ENCODE measurements at regions not wholly inside any gene's neighbourhood (a gene's known extent, or its start where the extent isn't known, plus 50 kb on each side); places are given as distances from the start of the nearest gene placed in this dataset.

GRCh38 chr5:5816960-5817359 is 394.5 kb downstream of the ICE1 start:
- DNase-seq (ENCODE audit: low spot score) = no peak
- H3K4me1 ChIP-seq (ENCODE audit: insufficient read depth, low read length, poor library complexity, severe bottlenecking) = no peaks in the 10 kb centered on the region
- ChIA-PET CTCF (no interaction called here), POLR2A (ENCODE audit: low non-redundant PET) (no interaction called here)
- no peak overlapping the region for H3K27ac ChIP-seq (ENCODE audit: low read depth, low read length, poor library complexity, severe bottlenecking)
- H3K27me3 ChIP-seq (replicated peaks; ENCODE audit: insufficient read depth, low read depth, low read length, poor library complexity) = no peaks in the 10 kb centered on the region
- H3K4me3 ChIP-seq (ENCODE audit: low read depth, low read length, poor library complexity, severe bottlenecking) = no peak overlapping the region
- no peaks in the 10 kb centered on the region for H3K36me3 ChIP-seq (ENCODE audit: insufficient read depth, low read length, poor library complexity, severe bottlenecking)
- intact Hi-C loops (cut with micrococcal nuclease; ENCODE audit: unreplicated experiment) = no loop called here
- BruUV-seq (replicated peaks) = no TSS peak
- TF ChIP-seq EZH2 (IDR thresholded peaks at IDR 0.05; ENCODE audit: borderline replicate concordance, low read depth, low read length, poor library complexity, severe bottlenecking) = no peak
- no peak for TF ChIP-seq CTCF (conservative IDR thresholded peaks at IDR 0.05; ENCODE audit: low read depth, low read length)
- H3K9me3 ChIP-seq (ENCODE audit: low read depth, low read length, poor library complexity, severe bottlenecking) = no peaks in the 10 kb centered on the region

- BruUV-seq (replicated peaks) = no TSS peak
- Histone ChIP-seq H3K27ac (ENCODE audit: low read depth, low read length, poor library complexity, severe bottlenecking) (no peak overlapping the region), H3K36me3 (ENCODE audit: insufficient read depth, low read length, poor library complexity, severe bottlenecking) (no peaks in the 10 kb centered on the region), H3K4me1 (ENCODE audit: insufficient read depth, low read length, poor library complexity, severe bottlenecking) (no peaks in the 10 kb centered on the region), H3K9me3 (ENCODE audit: low read depth, low read length, poor library complexity, severe bottlenecking) (no peaks in the 10 kb centered on the region), H3K27me3 (replicated peaks; ENCODE audit: insufficient read depth, low read depth, low read length, poor library complexity) (peaks cover under 1% of the 10 kb centered on the region), H3K4me3 (ENCODE audit: low read depth, low read length, poor library complexity, severe bottlenecking) (no peak overlapping the region)
- ChIA-PET POLR2A (ENCODE audit: low non-redundant PET) (no interaction called here), CTCF (no interaction called here)
- intact Hi-C loops (cut with micrococcal nuclease; ENCODE audit: unreplicated experiment) = no loop called here
- TF ChIP-seq EZH2 (IDR thresholded peaks at IDR 0.05; ENCODE audit: borderline replicate concordance, low read depth, low read length, poor library complexity, severe bottlenecking) = no peak
- no peak for TF ChIP-seq CTCF (conservative IDR thresholded peaks at IDR 0.05; ENCODE audit: low read depth, low read length)
- DNase-seq (ENCODE audit: low spot score) = no peak
Observed at GRCh38 chr5:5813441-5813840, 391.0 kb downstream of the ICE1 start.

- Histone ChIP-seq H3K36me3 (ENCODE audit: insufficient read depth, low read length, poor library complexity, severe bottlenecking) (no peaks in the 10 kb centered on the region), H3K27me3 (replicated peaks; ENCODE audit: insufficient read depth, low read depth, low read length, poor library complexity) (peaks cover 4% of the 10 kb centered on the region), H3K4me3 (ENCODE audit: low read depth, low read length, poor library complexity, severe bottlenecking) (no peak overlapping the region), H3K9me3 (ENCODE audit: low read depth, low read length, poor library complexity, severe bottlenecking) (no peaks in the 10 kb centered on the region), H3K27ac (ENCODE audit: low read depth, low read length, poor library complexity, severe bottlenecking) (no peak overlapping the region), H3K4me1 (ENCODE audit: insufficient read depth, low read length, poor library complexity, severe bottlenecking) (no peaks in the 10 kb centered on the region)
- TF ChIP-seq CTCF (conservative IDR thresholded peaks at IDR 0.05; ENCODE audit: low read depth, low read length) = no peak
- TF ChIP-seq EZH2 (IDR thresholded peaks at IDR 0.05; ENCODE audit: borderline replicate concordance, low read depth, low read length, poor library complexity, severe bottlenecking) = no peak
- POLR2A ChIA-PET (ENCODE audit: low non-redundant PET) = no interaction called here
- no TSS peak for BruUV-seq (replicated peaks)
- CTCF ChIA-PET = no interaction called here
- intact Hi-C loops (cut with micrococcal nuclease; ENCODE audit: unreplicated experiment) = no loop called here
- DNase-seq (ENCODE audit: low spot score) = no peak
Observed at GRCh38 chr5:5810461-5810860, 388.0 kb downstream of the ICE1 start.
